NT2/D1 (cell line): ENCODE measurements at regions not wholly inside any gene's neighbourhood (a gene's known extent, or its start where the extent isn't known, plus 50 kb on each side); places are given as distances from the start of the nearest gene placed in this dataset.

ENCODE experiments used
- SUZ12 ChIP-seq: IDR thresholded peaks from 2 replicates; pipeline ENCODE4 v1.6.1; 2011; ENCODE audit not compliant: insufficient read length, insufficient read depth; ENCODE audit errors: extremely low read depth
- YY1 ChIP-seq: IDR thresholded peaks from 2 replicates; pipeline ENCODE4 v1.6.1; 2011; ENCODE audit not compliant: insufficient read length, insufficient read depth
- ZNF274 ChIP-seq: IDR thresholded peaks from 2 replicates; pipeline ENCODE4 v1.6.1; 2011; ENCODE audit warnings: mild to moderate bottlenecking, low read depth, low read length

GRCh38 chr17:68682903-68683302 lies 81.7 kb upstream of the FAM20A start:
- TF ChIP-seq YY1 = no peak
- TF ChIP-seq ZNF274 = no peak
- no peak for TF ChIP-seq SUZ12
